LHCN-M2 (cell line): ENCODE measurements at regions not wholly inside any gene's neighbourhood (a gene's known extent, or its start where the extent isn't known, plus 50 kb on each side); places are given as distances from the start of the nearest gene placed in this dataset.

ENCODE experiments used
- DNase-seq: peaks from one replicate; pipeline ENCODE4 v3.0.0-alpha.2; 2012; ENCODE audit warnings: low read depth

DNA sequence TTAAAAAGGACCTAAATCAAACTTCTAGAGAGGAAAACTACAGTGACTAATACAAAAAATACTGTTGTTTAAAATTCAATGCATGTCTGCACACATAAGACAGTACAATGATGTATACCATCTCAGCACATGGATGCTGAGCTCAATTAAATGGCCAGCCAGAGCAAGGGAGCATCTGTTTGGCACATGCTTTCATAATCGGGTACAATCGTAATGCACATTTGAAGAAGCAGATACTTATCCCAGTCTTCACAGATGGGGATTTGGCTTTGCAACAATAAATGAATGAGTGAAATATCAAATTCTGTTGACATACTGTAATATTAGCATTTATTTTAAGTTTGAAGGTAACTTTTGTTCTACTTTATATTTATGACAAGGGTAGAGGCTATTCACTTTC lies 187.8 kb downstream of the CRPPA start:
- no peak for DNase-seq

DNA sequence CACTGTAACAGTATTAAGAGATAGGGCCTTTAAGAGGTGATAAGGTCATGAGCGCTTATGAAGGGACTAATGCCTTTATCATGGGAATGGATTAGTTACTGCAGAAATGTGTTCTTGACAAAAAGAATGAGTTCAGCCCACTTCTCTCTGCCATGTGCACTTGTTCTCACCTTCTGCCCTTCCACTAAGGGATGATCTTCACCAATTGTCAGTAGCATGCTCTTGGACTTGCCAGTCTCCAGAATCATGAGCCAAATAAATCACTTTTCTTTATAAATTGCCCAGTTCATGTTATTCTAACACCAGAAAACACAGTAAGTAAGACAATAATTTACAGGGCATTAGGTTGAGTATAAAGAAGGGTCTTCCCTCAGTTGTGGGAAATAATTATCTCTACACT lies 189.1 kb downstream of the CRPPA start:
- no peak for DNase-seq

DNA sequence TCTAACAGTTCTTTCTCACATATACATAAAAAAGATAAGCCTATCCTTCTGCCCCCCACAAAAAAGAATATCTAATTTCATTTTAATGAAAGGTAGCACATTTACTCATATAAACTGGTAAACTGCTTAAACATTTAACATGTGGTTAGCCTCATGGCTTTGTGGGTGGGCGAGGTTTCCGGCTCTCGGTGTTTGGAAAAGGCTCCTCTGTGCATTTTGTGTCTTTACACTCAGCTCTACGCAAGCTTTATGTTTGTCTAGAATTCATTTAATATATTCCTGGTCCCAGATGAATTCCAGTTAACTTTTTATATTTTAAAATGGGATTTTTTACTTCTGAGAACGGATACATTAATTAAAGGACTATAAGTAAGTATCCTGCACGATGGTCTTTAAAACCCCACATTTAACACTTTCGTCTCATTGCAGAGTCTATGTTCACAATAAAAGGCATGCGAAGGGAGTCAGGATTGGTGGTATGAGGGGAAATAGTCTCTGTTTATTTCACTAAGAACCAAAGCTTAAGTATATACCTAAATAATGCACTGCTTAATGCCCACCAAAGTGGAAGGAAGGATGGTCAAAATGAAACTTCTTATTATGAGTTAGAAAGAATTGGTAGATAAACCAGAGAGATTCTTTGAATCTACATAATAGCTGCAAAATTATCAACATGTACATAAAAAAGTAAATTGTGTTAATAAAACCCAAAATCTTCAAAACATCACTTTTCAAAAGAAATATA lies 197.2 kb downstream of the CRPPA start:
- no peak for DNase-seq

DNA sequence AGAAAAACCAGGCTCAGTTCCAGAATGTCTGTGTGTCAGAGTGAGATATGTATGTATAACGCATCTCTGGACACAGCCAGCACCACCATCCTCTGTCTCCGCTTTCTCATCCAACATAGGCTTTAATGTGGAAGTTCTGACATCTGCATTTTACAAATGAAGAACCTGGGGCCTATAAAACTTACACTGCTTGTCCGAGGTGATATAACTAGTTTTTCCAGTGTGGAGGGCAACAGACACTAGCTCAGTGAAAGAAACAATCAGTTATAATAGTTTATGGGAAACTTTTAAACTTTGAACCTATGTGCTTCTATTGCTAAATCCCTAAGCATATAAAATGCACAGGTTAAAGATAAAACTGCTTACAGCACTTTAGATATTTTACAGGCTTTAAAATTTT lies 208.7 kb downstream of the CRPPA start:
- DNase-seq, result no peak

DNA sequence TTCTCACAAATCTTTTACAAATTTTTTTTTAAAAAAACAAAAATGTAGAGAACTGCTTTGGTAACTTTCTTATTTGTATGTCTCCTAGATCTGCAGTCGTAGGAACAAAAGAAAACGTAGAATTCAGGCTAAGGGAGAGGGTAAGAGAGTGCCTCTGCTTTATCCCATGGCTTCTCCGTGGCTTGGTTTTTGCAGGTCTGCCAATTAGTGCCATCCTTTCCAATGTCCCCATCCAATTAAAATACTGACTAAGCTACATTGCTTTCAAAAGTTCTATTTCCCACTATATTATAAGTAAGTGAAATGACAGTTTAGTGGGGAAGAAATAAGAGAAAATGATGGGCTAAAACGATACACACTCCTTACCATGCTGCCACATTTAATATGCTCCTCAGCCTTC lies 209.3 kb downstream of the CRPPA start:
- no peak for DNase-seq

DNA sequence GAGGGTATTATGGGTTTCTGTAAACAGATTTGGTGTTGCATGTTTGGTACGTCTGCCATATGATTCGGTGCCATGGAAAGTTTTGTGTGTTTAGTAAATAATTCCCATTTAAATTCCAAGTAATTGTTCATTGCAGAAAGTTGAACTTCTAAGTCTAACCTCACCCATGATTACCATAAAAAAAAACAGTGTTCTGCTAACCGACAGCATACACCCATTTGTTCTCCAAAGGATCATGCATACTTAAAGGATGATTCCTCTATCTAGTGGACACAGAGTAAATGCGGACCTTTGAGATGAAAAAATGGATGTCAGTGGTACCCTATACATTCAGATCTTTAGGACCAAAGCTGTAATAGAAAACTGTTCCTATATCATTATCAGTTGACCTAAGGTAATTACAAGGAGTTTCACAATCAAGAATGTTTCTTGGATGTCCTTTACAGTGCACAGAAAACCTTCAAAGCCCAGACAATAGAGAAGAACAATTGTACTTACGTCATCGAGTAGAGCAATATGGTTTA lies 209.9 kb downstream of the CRPPA start:
- no peak for DNase-seq

DNA sequence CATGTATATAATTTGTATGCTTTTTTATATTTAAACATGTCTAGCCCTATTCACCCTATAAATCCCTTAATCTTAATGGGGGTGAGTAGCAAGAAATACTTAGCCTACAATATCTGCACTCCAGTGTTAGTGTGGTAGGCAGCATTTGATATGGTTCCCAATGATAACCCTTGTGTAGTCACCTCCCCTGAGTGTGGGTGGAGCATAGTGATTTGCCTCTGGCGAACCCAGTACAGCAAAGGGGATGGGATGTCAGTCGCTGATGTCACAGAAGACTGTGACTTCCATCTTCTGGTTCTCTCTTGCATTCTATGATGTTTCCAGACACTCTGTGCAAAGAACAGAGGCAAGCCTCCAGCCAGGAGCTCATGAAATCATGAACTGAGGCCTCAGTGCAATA lies 211.2 kb downstream of the CRPPA start:
- DNase-seq, result no peak

DNA sequence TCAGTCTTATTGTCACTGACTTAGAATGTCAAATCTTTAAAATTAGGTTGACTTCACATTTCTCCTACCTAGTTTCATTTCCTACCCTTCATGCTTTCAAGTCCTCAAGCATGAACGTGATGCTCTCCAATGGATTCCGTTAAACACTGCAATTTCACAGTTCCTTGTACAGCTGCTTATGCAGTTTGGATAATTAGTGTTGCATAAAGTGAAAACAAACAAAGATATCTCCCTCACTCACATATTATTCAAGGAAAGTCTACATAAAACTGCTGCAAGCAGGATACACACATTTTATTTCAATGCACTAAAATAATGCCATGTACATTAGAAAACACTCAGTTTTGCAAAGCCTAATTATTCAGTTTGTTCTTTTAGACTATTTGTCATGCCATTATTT lies 214.0 kb downstream of the CRPPA start:
- no peak for DNase-seq

DNA sequence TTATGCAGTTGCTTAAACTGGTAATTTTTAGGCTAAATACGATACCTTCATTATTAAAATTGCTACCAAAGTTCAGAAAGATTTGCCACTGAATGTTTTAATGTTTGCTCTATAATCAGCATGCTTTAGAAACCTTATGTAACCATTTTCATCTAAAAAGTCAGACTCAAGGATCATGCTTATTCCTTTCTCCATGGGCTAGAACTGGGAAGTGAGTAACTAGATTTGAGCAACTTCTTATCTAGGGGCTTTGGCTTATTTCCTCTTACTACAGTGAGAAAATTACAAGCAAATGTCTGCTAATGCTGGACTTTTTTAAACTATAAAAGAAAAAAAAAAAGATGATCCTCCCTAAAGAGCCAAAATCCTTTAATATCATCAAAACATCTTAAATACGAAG lies 215.9 kb downstream of the CRPPA start:
- no peak for DNase-seq

DNA sequence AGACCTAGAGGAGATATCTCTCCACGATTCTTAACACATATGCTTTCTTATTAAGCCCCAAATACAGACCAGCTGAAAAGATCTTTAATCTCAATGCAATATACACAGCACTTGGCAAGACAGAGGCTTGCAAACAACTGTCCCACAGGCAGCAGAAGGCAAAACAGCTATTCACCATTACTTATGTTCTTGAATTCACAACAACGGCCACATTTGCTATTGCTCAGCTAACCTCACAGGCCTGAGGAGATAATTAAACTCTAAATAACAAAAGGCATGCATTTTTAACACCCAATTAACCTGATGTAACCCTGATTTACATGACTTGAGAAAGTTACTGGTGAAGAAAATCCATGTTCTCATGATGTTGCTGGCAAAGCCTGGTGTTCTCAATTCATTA lies 216.4 kb downstream of the CRPPA start:
- DNase-seq, result no peak

DNA sequence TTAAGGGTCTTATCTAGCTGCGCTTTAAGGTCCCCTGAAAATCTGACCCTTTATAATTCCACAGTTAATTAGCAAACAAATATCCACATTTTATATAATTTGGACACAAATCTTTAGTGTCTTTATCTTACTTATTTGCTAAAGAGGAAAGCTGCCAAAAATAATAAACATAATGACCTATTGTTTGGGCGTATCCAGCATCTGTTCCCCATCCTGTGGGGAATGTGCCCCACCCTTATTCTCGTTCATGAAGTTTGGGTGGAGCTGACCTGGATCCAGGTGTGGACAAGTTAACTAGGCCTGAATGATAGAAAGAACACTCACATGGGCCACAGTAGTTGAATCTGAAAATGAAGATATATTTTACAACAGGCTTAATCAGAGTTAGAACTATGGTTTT lies 218.3 kb downstream of the CRPPA start:
- no peak for DNase-seq

DNA sequence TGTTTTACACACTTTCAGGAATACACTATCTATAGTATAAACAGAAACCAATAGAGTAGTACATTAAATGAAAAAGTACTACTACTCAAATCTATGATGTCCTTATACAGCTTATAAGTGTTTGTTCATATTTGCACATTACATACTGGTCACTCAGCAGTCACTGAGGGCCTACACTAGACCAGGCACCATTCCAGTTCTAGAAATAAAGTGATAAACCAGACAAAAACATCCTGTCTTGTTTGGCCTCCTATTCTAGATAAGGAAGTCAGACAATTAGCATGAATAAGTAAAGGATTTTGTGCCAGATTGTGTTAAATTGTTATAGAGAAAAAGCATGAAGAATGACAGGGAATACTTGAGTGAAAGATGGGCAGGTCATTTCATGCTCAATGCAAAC lies 219.0 kb downstream of the CRPPA start:
- no peak for DNase-seq

DNA sequence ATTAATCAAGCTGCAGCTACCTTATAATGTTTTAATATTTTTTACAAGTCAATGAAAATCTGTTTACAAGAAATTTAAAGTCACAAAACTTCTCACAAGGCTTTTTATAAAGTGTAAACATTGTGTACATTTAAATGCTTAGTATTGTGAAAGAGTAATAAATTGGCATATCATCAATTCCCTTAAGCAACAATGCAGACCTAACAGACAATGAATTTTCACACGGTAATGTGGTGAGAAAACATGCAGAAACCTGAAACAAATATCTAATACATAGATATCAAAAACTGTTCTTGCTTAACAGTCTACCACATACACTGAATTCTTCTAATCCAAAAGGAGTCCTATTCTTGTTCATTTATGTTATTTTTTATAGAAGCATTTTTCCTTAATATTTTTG lies 220.7 kb downstream of the CRPPA start:
- DNase-seq, result no peak

DNA sequence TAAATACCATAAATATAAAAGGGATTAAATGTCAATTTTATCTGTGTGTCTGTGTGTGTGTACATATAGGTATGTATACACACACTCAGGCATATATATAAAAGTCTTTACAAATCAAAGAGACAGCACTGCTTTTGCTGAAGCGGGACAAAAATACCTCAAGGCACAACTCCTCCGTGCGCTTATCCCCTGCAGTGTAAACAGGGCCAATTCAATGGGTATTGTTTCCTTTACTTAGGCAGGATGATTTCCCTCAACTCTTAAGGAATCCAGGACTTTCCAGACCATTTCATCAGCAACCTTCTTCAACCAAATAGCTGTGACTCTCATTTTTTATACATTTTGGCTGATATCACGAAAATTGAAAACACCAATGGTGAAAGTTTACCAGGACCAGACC lies 227.7 kb downstream of the CRPPA start:
- DNase-seq, result no peak

DNA sequence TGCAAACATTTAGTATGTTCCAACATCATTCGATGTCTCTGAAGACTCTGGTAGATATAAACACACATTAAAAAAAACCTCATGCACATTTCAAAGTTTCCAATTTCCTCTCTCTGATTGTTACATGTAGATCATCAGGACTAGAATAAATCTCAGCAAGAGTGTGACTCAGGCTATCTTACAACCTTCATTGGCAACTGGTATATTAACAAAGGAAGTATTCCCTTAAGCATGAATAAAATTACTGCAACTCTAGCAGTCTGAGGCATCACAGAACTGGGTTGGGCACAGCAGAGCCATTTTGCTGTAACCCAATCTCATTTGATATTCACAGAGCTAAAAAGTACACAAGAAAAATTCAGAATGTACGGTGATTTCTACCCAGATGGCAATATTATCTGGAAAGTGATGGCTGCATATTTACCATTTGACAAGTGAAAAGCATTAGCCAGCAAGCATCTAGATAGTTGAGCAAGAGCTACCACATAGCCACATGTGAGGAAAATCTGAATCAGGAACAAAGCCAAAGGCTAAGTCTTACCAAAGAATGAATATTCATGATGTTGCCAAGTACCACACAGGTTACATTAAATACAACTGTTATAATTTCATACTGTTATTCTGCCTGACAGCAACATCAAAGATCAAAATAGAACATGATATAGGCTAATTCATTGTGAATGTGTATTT lies 232.2 kb downstream of the CRPPA start:
- DNase-seq, result peak; percentile 62

DNA sequence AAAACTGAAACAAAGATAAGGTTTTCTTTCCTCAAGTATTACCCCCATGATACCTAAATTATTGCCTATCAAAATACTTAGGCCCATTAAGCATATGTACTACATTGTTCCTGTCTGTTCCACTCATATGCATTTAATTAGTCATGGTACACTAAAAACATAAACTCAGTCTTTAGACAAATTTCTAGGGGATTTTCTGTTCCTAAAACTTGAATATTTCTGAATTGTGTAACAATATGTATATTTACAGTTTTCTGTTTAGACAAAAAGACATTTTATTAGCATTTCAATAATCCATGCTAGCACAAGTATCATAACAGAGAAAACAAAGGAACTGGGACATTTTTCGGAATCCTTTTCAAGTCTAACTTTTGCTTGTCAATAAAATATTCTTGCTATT lies 234.2 kb downstream of the CRPPA start:
- DNase-seq, result no peak

DNA sequence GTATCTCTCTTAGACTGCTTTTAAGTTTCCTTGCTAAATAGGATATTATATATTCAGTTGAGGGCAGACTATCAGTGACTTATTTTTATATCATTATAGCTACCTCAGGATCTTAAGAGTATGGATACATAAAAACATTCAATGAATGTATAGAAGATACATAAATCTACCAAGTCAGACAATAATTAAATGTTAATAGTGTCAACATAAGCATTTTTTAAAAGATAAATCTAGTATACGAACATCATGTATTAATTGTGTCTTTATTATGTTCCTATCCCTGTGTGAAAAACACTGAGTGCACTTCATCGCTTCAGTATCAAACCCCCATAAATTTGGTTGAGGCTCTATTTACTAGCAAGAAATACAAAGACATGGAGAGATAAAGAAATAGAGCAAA lies 242.8 kb downstream of the CRPPA start:
- no peak for DNase-seq

DNA sequence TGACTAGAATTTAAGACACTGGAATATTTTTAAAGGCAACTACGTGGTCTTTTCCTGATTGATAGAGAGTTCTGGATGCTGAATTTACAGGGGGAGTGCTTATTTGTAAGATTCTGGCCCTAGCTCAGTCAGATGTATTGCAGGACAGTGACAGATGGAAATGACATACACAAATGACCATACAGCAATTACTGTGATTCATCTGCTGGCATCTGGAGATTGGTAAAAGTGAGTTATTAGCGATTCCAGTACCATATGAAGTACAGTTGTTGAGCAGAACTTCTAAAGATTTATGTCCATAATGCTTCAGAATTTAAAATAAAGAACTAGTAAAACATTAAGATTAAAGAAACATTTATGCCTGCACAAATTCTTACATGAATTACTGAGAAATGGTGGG lies 243.2 kb downstream of the CRPPA start:
- peak; percentile 63 for DNase-seq

DNA sequence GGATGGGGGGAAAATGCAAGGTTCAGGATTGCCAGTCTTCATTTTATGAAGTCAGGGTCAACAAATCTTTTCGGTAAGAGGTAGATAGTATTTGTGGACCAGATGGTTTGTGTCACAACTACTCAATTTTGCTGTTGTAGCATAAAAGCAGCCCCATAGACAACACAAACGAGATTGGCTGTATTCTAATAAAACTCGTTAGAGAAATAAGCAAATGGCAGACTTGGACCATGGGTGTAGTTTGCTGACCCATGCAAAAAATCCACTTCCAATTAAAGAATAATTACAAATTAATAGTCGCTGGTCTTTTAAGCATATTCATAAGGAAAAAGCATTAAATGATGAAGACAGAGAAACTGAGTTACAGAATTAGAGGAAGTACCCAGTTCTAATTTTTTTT lies 247.1 kb downstream of the CRPPA start:
- DNase-seq, result no peak

DNA sequence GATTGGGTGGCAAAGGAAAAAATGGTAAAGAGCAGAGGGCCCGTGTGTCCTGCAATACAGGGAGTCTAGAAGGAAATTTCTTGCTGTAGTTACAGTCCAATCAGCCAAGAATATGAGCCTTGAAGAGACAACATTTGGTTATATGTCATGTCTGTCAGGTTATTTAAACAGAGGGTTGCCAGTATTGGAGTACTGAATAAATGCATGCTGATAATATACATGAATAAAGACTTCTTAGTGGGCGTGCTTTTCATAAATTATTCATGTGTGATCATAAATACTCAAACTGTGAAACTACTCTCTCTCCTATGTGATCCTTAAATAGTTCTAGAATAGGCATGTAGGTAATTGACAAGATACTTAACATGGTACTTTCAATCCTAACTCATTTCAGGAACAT lies 249.0 kb downstream of the CRPPA start:
- no peak for DNase-seq

DNA sequence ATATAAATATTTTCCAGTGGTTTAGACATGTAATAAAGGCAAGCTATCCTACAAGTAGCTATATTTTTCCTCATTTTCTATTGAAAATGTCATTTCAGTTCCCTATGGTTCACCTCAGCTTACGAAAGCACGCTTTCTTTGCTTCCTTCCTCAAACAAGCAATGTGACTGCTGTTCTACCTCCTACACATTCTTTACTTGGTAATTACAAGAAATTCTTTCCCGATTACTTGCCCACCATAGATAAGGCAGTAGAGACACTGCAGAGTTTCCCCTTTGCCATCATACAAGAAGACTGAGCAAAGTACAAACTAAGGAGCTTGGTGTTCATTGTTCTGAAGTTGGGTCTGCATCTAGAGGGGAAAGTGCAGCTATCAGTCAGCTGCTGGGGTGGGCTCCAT lies 249.4 kb downstream of the CRPPA start:
- no peak for DNase-seq

DNA sequence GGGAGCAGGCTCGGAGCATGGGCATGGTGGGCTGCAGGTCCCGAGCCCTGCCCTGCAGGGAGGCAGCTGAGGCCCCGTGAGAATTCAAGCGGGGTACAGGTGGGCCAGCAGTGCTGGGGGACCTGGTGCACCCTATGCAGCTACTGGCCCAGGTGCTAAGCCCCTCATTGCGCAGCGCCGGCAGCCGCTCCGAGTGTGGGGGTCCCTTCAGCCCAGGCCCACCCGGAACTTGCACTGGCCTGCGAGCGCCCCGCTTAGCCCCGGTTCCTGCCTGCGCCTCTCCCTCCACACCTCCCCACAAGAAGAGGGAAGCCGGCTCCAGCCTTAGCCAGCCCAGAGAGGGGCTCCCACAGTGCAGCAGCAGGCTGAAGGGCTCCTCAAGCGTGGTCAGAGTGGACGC lies 250.7 kb downstream of the CRPPA start:
- no peak for DNase-seq

DNA sequence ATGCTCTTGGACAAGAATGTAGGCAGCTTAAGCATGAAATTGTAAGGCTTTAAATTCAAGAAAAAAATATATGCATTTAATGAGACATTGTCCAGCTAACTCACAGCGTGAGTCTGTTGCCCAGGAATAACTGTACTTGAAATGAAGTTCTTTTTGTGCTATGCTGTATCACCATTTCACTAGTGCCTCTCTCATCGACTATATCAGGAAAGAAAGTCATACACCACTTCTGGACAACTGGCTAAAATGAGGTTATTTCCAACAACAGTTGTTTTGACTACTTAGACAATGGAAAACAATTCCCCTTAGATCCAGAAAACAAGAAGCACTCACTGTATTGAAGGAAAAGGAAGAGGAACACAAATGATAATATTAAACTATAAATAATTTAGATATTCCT lies 251.8 kb downstream of the CRPPA start:
- DNase-seq, result no peak
